ENCODE measurements at regions not wholly inside any gene's neighbourhood (a gene's known extent, or its start where the extent isn't known, plus 50 kb on each side); places are given as distances from the start of the nearest gene placed in this dataset.

DNA sequence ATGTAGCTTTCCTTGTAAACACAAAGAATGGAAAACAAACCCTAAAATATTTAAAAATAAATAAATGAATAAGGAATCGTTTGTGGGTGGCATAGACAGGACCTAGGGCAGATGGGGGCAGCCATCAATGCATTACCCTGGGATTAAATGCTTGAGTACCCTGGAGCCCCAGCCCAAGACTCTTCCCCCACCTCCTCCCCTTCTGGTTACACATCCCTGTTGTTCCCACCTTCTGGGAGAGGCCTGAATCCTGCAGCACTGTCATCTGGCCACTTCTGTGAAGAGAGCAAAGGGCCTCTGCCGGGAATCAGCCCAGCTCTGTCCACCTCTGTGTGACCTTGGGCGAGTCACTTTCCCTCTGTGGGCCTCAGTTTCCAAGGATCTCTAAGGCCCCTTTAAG lies 61.6 kb upstream of the COL13A1 start:
- no peaks in the 10 kb centered on the region for H3K36me3 Mint-ChIP-seq (ENCODE audit: unreplicated experiment)
- no peak overlapping the region for H3K27ac Mint-ChIP-seq (ENCODE audit: unreplicated experiment)
- H3K27me3 Mint-ChIP-seq (ENCODE audit: unreplicated experiment): peaks cover 2% of the 10 kb centered on the region
- TF ChIP-seq, protein P1, sequence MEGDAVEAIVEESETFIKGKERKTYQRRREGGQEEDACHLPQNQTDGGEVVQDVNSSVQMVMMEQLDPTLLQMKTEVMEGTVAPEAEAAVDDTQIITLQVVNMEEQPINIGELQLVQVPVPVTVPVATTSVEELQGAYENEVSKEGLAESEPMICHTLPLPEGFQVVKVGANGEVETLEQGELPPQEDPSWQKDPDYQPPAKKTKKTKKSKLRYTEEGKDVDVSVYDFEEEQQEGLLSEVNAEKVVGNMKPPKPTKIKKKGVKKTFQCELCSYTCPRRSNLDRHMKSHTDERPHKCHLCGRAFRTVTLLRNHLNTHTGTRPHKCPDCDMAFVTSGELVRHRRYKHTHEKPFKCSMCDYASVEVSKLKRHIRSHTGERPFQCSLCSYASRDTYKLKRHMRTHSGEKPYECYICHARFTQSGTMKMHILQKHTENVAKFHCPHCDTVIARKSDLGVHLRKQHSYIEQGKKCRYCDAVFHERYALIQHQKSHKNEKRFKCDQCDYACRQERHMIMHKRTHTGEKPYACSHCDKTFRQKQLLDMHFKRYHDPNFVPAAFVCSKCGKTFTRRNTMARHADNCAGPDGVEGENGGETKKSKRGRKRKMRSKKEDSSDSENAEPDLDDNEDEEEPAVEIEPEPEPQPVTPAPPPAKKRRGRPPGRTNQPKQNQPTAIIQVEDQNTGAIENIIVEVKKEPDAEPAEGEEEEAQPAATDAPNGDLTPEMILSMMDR (IDR thresholded peaks at IDR 0.05): no peak
- H3K4me1 Mint-ChIP-seq (ENCODE audit: unreplicated experiment): peaks cover 18% of the 10 kb centered on the region
- no peak for DNase-seq (ENCODE audit: extremely low spot score, unreplicated experiment)
- H3K4me3 Mint-ChIP-seq (ENCODE audit: unreplicated experiment): no peak overlapping the region
- no peaks in the 10 kb centered on the region for H3K9me3 Mint-ChIP-seq (ENCODE audit: unreplicated experiment)

DNA sequence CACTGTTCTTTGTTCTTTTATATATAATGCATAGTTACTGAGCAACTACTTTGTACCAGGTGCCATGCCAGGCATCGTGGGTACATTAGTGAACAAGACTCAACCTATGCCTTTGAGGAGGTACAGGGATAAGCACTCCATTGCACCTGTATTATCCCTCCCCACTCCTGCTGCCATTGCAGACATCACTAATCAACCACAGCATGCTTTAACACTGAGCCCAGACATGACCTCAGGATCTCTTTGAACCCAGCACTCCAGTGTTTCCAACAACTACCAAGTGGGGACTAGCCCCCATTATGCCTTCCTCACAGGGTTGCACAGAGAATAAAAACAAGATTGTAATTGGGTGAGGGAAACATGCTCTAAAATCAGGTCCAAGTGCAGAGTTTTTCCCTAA lies 60.5 kb upstream of the COL13A1 start:
- no peak for DNase-seq (ENCODE audit: extremely low spot score, unreplicated experiment)
- H3K36me3 Mint-ChIP-seq (ENCODE audit: unreplicated experiment): no peaks in the 10 kb centered on the region
- H3K4me1 Mint-ChIP-seq (ENCODE audit: unreplicated experiment): peaks cover 13% of the 10 kb centered on the region
- no peaks in the 10 kb centered on the region for H3K9me3 Mint-ChIP-seq (ENCODE audit: unreplicated experiment)
- TF ChIP-seq, protein P1 (IDR thresholded peaks at IDR 0.05): no peak
- peaks cover 2% of the 10 kb centered on the region for H3K27me3 Mint-ChIP-seq (ENCODE audit: unreplicated experiment)
- H3K4me3 Mint-ChIP-seq (ENCODE audit: unreplicated experiment): no peak overlapping the region
- no peak overlapping the region for H3K27ac Mint-ChIP-seq (ENCODE audit: unreplicated experiment)

DNA sequence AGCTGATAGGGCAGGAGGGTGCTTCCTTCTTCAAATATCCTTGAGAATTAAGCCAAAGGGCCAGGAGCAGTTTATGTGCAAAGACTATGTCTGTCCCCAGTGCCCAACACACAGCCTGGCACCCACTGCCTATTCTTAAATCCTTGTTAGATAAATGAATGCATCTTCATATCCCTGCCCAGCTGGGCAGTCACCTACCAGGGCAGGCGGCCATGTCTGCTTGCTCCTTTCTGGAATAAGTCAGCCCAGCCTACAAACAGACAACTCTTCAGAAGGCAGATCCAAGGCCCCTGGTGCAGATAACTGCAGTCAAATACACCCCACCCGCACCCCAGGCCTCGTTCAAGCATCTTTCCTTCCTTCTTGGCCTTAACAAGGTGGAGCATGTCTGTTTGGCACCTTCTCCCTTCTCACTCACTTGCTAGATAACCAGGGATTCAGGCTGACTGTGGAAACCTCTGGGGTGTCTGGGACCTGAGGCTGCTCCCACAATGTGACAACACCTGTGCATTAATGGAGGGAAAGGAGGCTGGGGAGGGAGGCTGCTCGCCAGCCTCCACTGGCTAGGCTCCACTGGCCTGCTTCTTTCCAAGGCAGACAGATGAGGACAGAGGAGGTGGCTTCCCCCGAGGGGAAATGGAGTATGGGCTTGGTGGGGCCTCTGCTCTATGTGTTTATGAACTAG lies 59.9 kb upstream of the COL13A1 start:
- Mint-ChIP-seq H3K27ac (ENCODE audit: unreplicated experiment) (no peak overlapping the region), H3K9me3 (ENCODE audit: unreplicated experiment) (no peaks in the 10 kb centered on the region), H3K36me3 (ENCODE audit: unreplicated experiment) (no peaks in the 10 kb centered on the region), H3K4me1 (ENCODE audit: unreplicated experiment) (peaks cover 10% of the 10 kb centered on the region), H3K27me3 (ENCODE audit: unreplicated experiment) (peaks cover 2% of the 10 kb centered on the region), H3K4me3 (ENCODE audit: unreplicated experiment) (no peak overlapping the region)
- no peak for DNase-seq (ENCODE audit: extremely low spot score, unreplicated experiment)
- TF ChIP-seq, protein P1 (IDR thresholded peaks at IDR 0.05): no peak

DNA sequence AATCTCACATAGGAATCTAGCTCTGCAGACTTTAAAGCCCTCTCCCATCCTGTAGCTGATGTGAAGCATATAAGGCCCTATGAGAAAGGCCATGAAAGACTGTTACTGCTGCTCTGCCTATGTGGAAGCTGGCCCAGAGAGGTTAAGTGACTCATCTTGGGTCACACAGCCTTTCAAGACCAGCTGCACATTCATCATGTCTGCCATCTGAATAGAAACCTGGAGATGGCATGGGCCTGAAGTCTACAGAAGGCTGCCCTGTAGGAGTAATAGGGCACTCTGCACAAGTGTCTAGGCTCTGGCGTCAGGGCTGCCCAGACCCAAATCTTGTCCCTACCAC lies 59.4 kb upstream of the COL13A1 start:
- Mint-ChIP-seq H3K27ac (ENCODE audit: unreplicated experiment) (no peak overlapping the region), H3K36me3 (ENCODE audit: unreplicated experiment) (no peaks in the 10 kb centered on the region), H3K4me1 (ENCODE audit: unreplicated experiment) (peaks cover 13% of the 10 kb centered on the region), H3K9me3 (ENCODE audit: unreplicated experiment) (no peaks in the 10 kb centered on the region), H3K4me3 (ENCODE audit: unreplicated experiment) (no peak overlapping the region), H3K27me3 (ENCODE audit: unreplicated experiment) (peaks cover 2% of the 10 kb centered on the region)
- TF ChIP-seq, protein P1 (IDR thresholded peaks at IDR 0.05): no peak
- DNase-seq (ENCODE audit: extremely low spot score, unreplicated experiment): no peak

DNA sequence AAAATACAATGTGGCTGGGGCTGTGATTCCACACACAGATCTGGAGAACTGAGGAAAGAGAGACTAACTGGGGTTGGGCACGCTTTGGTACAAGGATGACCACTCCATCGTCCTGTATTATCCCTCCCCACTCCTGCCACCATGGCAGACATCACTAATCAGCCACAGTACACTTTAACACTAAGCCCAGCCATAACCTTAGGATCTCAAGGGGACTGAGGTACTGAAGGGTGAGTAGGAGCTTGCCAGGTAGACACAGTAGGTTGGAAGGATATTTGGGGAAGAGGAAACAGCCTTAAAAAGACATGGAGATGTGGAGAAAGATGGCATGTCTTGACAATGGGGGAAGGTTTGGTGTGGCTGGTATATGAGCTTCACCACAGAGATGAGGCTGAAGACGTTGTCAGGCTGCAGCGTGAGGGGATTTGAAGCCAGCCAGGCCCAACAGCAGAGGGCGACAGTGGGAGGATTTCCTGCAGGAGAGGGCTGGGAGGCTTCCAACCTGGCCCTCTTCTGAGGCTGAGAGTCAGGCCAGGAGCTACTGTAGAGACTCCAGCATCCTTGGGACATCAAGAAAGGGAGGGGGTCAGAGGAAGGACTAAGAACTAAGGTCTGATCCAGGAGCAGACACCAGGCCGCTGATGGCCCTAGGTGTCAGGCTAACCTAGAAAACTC lies 58.6 kb upstream of the COL13A1 start:
- TF ChIP-seq, protein P1 (IDR thresholded peaks at IDR 0.05): peak; percentile 60
- H3K27me3 Mint-ChIP-seq (ENCODE audit: unreplicated experiment): peaks cover 2% of the 10 kb centered on the region
- no peak overlapping the region for H3K4me3 Mint-ChIP-seq (ENCODE audit: unreplicated experiment)
- no peak for DNase-seq (ENCODE audit: extremely low spot score, unreplicated experiment)
- no peaks in the 10 kb centered on the region for H3K36me3 Mint-ChIP-seq (ENCODE audit: unreplicated experiment)
- H3K9me3 Mint-ChIP-seq (ENCODE audit: unreplicated experiment): no peaks in the 10 kb centered on the region
- peaks cover 13% of the 10 kb centered on the region for H3K4me1 Mint-ChIP-seq (ENCODE audit: unreplicated experiment)
- no peak overlapping the region for H3K27ac Mint-ChIP-seq (ENCODE audit: unreplicated experiment)

Measured in osteocyte (in vitro differentiated cells).